Panc1 (cell line): ENCODE measurements at regions not wholly inside any gene's neighbourhood (a gene's known extent, or its start where the extent isn't known, plus 50 kb on each side); places are given as distances from the start of the nearest gene placed in this dataset.

Experiments used
- POLR2AphosphoS5 ChIP-seq: IDR thresholded peaks from 2 replicates; pipeline ENCODE4 v1.6.1; 2012; ENCODE audit warnings: mild to moderate bottlenecking, low read depth, low read length, moderate library complexity
- SIN3A ChIP-seq: IDR thresholded peaks from 2 replicates; pipeline ENCODE4 v1.6.1; 2012; ENCODE audit warnings: low read depth, mild to moderate bottlenecking, low read length, moderate library complexity, borderline replicate concordance; ENCODE audit not compliant: insufficient read depth
- TCF7L2 ChIP-seq: IDR thresholded peaks from 2 replicates; pipeline ENCODE4 v1.6.1; 2011; ENCODE audit warnings: mild to moderate bottlenecking, low read depth, low read length, inconsistent platforms
- TF ChIP-seq, protein P1 (sequence below): fragments of 450-650 bp; IDR thresholded peaks from 2 replicates; pipeline ENCODE4 v1.5.1; 2017; ENCODE audit warnings: mild to moderate bottlenecking
- TF ChIP-seq, protein P2 (sequence below), 2 experiments: IDR thresholded peaks; 2 replicates each; pipeline ENCODE4 v1.6.1; 2011 to 2012; ENCODE audit warnings: low read depth in 2 of 2, control low read depth in 1 of 2, low read length in 1 of 2, mild to moderate bottlenecking in 1 of 2, moderate library complexity in 1 of 2; ENCODE audit not compliant: insufficient read depth in 1 of 2

DNA sequence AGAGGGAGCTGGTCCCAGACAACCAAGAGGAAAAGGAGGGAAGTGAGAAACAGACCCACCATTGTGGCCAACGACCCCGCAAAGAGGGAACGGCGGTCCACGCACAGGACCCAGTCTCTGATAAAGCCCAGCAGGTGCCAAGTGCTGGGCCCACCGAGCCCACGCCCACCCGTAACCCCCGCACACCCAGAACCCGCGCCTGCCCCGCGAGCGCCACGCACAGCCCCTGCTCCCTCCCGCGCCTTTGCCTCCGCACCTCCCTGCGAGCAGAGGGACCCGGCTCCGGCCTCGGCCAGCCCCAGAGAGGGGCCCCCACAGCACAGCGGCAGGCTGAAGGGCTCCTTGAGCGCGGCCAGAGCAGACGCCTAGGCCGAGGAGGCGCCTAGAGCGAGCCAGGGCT lies 1192.2 kb downstream of the PCDH17 start:
- TF ChIP-seq, protein P1, sequence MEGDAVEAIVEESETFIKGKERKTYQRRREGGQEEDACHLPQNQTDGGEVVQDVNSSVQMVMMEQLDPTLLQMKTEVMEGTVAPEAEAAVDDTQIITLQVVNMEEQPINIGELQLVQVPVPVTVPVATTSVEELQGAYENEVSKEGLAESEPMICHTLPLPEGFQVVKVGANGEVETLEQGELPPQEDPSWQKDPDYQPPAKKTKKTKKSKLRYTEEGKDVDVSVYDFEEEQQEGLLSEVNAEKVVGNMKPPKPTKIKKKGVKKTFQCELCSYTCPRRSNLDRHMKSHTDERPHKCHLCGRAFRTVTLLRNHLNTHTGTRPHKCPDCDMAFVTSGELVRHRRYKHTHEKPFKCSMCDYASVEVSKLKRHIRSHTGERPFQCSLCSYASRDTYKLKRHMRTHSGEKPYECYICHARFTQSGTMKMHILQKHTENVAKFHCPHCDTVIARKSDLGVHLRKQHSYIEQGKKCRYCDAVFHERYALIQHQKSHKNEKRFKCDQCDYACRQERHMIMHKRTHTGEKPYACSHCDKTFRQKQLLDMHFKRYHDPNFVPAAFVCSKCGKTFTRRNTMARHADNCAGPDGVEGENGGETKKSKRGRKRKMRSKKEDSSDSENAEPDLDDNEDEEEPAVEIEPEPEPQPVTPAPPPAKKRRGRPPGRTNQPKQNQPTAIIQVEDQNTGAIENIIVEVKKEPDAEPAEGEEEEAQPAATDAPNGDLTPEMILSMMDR: no peak
- no peak for TF ChIP-seq POLR2AphosphoS5
- TF ChIP-seq TCF7L2: no peak
- TF ChIP-seq, protein P2, sequence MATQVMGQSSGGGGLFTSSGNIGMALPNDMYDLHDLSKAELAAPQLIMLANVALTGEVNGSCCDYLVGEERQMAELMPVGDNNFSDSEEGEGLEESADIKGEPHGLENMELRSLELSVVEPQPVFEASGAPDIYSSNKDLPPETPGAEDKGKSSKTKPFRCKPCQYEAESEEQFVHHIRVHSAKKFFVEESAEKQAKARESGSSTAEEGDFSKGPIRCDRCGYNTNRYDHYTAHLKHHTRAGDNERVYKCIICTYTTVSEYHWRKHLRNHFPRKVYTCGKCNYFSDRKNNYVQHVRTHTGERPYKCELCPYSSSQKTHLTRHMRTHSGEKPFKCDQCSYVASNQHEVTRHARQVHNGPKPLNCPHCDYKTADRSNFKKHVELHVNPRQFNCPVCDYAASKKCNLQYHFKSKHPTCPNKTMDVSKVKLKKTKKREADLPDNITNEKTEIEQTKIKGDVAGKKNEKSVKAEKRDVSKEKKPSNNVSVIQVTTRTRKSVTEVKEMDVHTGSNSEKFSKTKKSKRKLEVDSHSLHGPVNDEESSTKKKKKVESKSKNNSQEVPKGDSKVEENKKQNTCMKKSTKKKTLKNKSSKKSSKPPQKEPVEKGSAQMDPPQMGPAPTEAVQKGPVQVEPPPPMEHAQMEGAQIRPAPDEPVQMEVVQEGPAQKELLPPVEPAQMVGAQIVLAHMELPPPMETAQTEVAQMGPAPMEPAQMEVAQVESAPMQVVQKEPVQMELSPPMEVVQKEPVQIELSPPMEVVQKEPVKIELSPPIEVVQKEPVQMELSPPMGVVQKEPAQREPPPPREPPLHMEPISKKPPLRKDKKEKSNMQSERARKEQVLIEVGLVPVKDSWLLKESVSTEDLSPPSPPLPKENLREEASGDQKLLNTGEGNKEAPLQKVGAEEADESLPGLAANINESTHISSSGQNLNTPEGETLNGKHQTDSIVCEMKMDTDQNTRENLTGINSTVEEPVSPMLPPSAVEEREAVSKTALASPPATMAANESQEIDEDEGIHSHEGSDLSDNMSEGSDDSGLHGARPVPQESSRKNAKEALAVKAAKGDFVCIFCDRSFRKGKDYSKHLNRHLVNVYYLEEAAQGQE (IDR thresholded peaks at IDR 0.05; ENCODE audit: insufficient read depth in 1 of 2, low read depth in 2 of 2, low read length in 1 of 2): no peak
- TF ChIP-seq SIN3A: no peak
